Mesothelial cell of epicardium (in vitro differentiated cells): ENCODE measurements at regions not wholly inside any gene's neighbourhood (a gene's known extent, or its start where the extent isn't known, plus 50 kb on each side); places are given as distances from the start of the nearest gene placed in this dataset.

Experiments used
- DNase-seq, 2 experiments: peaks; one replicate each; pipeline ENCODE4 v3.0.0; 2021; ENCODE audit warnings: low spot score in 2 of 2; ENCODE audit not compliant: unreplicated experiment in 2 of 2
- H3K27ac Mint-ChIP-seq: 2 replicates; pipeline ENCODE4 v1.8.0; 2021; ENCODE audit warnings: mixed read lengths
- H3K27me3 Mint-ChIP-seq: 2 replicates; pipeline ENCODE4 v1.8.0; 2021; ENCODE audit warnings: low read depth, mixed read lengths
- H3K36me3 Mint-ChIP-seq: 2 replicates; pipeline ENCODE4 v1.8.0; 2021; ENCODE audit warnings: mixed read lengths
- H3K4me1 Mint-ChIP-seq: 2 replicates; pipeline ENCODE4 v1.8.0; 2021; ENCODE audit warnings: mixed read lengths
- H3K4me3 Mint-ChIP-seq: 2 replicates; pipeline ENCODE4 v1.8.0; 2021; ENCODE audit warnings: mild to moderate bottlenecking, moderate library complexity, mixed read lengths
- H3K9me3 Mint-ChIP-seq: 2 replicates; pipeline ENCODE4 v1.8.0; 2021; ENCODE audit warnings: mixed read lengths
- TF ChIP-seq, protein P1 (sequence below): fragments of 200-600 bp; sonication (generic); IDR thresholded peaks from one replicate; pipeline ENCODE4 v1.5.0; 2021; ENCODE audit warnings: antibody characterized with exemption; ENCODE audit not compliant: unreplicated experiment

DNA sequence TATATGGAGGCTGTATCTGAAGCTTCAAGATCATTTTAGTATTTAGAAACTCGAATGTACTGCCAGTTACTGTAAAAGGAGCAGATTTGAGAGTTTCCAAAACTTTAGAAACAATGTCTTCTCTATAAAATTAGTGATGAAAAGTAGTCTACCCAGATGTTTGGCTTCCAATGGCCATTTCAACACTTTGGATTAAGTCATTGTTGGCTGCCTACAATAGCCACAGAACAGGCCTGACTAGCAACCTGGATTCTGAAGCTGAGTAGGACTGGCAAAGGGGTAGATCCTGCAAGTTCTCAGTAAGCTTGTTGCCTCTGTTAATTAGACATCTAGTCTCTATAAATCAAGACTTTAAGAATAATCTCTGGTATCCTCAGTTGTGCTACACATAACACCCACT lies 239.0 kb upstream of the KCNMB2 start:
- Mint-ChIP-seq H3K4me1 (peaks cover 11% of the 10 kb centered on the region), H3K27ac (no peak overlapping the region), H3K27me3 (no peaks in the 10 kb centered on the region), H3K9me3 (no peaks in the 10 kb centered on the region), H3K36me3 (no peaks in the 10 kb centered on the region), H3K4me3 (no peak overlapping the region)
- TF ChIP-seq, protein P1, sequence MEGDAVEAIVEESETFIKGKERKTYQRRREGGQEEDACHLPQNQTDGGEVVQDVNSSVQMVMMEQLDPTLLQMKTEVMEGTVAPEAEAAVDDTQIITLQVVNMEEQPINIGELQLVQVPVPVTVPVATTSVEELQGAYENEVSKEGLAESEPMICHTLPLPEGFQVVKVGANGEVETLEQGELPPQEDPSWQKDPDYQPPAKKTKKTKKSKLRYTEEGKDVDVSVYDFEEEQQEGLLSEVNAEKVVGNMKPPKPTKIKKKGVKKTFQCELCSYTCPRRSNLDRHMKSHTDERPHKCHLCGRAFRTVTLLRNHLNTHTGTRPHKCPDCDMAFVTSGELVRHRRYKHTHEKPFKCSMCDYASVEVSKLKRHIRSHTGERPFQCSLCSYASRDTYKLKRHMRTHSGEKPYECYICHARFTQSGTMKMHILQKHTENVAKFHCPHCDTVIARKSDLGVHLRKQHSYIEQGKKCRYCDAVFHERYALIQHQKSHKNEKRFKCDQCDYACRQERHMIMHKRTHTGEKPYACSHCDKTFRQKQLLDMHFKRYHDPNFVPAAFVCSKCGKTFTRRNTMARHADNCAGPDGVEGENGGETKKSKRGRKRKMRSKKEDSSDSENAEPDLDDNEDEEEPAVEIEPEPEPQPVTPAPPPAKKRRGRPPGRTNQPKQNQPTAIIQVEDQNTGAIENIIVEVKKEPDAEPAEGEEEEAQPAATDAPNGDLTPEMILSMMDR, result no peak
- no peak for DNase-seq

DNA sequence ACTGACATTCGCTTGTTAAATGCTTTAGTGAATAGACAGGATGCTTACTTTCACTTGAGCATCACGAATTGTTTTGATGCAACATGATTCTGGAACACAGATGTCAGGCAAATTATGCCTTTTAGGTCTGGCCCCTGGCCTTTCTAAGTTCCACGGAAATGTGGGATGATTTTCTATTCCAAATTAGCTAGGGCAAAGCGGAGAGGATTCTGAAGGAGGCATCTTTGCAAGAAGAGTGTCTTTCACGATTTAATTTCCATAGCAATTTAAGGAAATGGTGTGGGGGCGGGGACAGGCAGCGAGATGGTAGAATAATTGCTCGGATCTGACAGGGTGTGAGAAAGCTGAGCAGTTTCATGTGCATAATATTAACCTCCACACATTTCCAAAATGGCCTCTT lies 238.5 kb upstream of the KCNMB2 start:
- H3K27me3 Mint-ChIP-seq, result no peaks in the 10 kb centered on the region
- H3K4me1 Mint-ChIP-seq, result peaks cover 8% of the 10 kb centered on the region
- H3K4me3 Mint-ChIP-seq, result no peak overlapping the region
- no peaks in the 10 kb centered on the region for H3K36me3 Mint-ChIP-seq
- TF ChIP-seq, protein P1, result no peak
- no peaks in the 10 kb centered on the region for H3K9me3 Mint-ChIP-seq
- no peak overlapping the region for H3K27ac Mint-ChIP-seq
- DNase-seq, result no peak

DNA sequence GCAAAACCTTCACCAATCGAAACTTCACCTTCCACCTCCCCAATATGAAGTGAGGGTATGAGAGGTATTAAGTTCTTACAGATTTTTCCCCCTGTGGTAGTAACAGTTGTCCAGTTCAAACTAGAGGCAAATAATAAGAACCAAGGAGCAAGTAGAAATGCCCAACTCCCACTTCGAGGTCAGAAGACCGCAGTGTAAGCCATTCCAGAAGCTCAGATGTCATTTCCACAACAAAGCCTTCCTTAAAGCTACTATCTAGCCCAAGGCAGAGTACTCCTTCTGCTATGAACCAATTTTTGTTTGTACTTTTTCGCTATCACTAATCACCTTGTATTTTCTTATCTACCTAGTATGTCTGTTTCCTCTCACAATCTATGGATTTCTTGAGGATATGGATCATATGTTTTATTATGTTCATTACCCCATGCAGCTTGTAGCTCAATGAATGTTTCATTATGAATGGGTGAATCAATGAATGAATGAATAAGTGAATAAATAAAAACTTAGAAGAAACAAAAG lies 235.7 kb upstream of the KCNMB2 start:
- no peak for DNase-seq
- H3K36me3 Mint-ChIP-seq, result no peaks in the 10 kb centered on the region
- peaks cover 3% of the 10 kb centered on the region for H3K9me3 Mint-ChIP-seq
- H3K27ac Mint-ChIP-seq, result no peak overlapping the region
- H3K4me1 Mint-ChIP-seq, result peaks cover 2% of the 10 kb centered on the region
- H3K4me3 Mint-ChIP-seq, result no peak overlapping the region
- H3K27me3 Mint-ChIP-seq, result no peaks in the 10 kb centered on the region
- TF ChIP-seq, protein P1, result no peak

DNA sequence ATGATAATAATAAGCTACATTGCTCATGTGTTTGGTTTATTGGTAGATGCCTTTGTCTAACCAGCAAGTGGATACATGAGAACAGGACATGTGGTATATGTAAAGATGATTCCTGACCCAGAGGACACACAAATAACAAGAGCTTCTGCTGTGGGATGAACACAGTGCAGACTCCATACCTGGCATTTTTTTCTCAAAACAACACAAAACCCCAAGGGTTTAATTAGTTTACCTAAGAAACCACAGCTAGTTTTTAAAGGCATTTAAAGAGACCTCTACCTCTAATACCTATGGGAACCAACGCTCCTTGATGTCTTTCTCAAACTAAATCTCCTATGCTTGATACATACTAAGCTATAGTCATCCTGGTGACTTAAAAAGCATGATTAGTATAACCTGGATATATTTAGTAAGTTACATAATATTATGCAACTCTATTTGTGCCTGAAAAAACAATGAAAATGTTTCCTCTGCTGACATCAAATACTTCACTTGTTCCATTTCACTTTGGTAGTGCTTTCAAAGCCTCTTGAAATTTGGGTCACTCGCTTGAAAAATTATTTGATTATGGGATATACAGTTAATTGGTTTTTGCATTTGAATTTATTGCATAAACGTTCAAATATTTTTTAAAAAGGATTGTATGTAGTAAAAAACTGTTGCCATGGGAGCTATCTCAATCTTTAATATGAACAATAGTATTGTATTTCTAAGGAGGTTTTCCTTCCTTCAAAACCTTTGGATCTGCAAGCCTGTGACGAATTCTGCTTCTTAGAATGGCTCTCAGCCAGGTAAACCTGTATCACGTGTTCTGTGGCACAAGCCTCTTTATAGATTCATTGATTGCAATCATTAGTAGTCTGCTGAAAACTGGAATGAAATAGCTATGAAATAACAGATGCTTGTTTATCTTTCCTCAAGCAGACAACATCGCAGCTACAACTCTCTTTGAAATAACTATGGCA lies 233.0 kb upstream of the KCNMB2 start:
- Mint-ChIP-seq H3K27me3 (no peaks in the 10 kb centered on the region), H3K36me3 (no peaks in the 10 kb centered on the region), H3K4me3 (no peak overlapping the region), H3K9me3 (peaks cover 6% of the 10 kb centered on the region), H3K27ac (no peak overlapping the region), H3K4me1 (peaks cover 1% of the 10 kb centered on the region)
- TF ChIP-seq, protein P1, result no peak
- DNase-seq, result no peak

DNA sequence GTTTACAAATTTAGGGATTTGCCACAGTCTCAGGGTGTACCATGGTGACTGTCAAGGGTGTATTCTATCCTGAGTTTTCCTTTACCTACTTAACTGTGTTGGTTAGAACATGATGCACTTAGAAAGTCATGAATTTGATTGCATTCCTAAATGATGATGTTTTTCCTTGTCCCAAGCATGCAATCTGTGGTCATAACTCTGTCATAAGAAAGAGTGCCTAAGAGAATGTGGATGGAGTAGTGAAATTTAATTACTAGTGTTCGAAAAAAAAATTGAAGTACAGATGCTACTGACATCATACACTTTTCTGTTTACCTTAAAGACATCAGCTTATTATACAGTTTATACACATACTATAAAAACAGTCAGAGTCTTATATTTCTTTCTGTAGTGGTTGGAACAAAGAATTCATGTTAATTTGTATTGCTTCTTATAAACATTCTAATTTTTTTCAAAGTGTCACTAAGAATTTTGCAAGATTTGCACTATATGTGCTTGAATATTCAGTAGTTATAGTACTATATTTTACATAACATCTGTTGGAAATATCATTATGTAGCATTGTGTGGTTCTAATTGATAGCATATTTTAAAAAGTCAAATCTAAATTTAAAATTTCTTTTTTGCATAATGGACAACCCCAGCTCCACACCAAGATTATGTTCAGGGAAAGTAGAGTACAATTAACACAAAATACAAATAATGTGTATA lies 231.3 kb upstream of the KCNMB2 start:
- TF ChIP-seq, protein P1, result no peak
- Mint-ChIP-seq H3K9me3 (peaks cover 6% of the 10 kb centered on the region), H3K27ac (no peak overlapping the region), H3K27me3 (no peaks in the 10 kb centered on the region), H3K4me3 (no peak overlapping the region), H3K36me3 (no peaks in the 10 kb centered on the region), H3K4me1 (peaks cover 2% of the 10 kb centered on the region)
- no peak for DNase-seq
